Endothelial cell of umbilical vein (primary cell): ENCODE measurements at regions not wholly inside any gene's neighbourhood (a gene's known extent, or its start where the extent isn't known, plus 50 kb on each side); places are given as distances from the start of the nearest gene placed in this dataset.

Experiments used
- BruUV-seq: library from RNA; stranded (reverse); fragments of 400-500 nt; replicated peaks from 2 replicates; lab custom pipeline; 2021; lab: Mats Ljungman, UMichigan
- CTCF ChIA-PET: fragments of 300-600, 350-600 bp; sonication (Branson Sonifier 250); formaldehyde crosslinking; loops from one replicate; lab custom pipeline; 2021; ENCODE audit warnings: antibody characterized with exemption, inconsistent platforms; lab: Charles Lee
- POLR2A ChIA-PET: fragments of 300-600, 350-600 bp; sonication (Branson Sonifier 250); formaldehyde crosslinking; loops from one replicate; lab custom pipeline; 2021; ENCODE audit warnings: antibody characterized with exemption, inconsistent platforms; lab: Charles Lee
- DNase-seq: peaks from one replicate; pipeline ENCODE4 v3.0.0-alpha.2; 2011; ENCODE audit warnings: low read depth, low spot score
- FAIRE-seq: peaks from 2 replicates; lab custom pipeline; 2011; peaks lifted over from hg19 to GRCh38; lab: Jason Lieb, UNC
- H2AFZ ChIP-seq: 2 replicates; pipeline ENCODE4 v1.6.0; 2012; ENCODE audit warnings: low read depth, low read length, control low read depth, inconsistent platforms
- H3K27ac ChIP-seq: 2 replicates; pipeline ENCODE4 v1.5.1; 2011; ENCODE audit warnings: low read depth, mild to moderate bottlenecking, control low read depth, low read length, moderate library complexity; ENCODE audit not compliant: insufficient read depth
- H3K27me3 ChIP-seq, 2 experiments: 2 replicates each; pipeline versions ENCODE4 v1.6.0 to v1.6.1; 2011; ENCODE audit warnings: low read length in 2 of 2, mixed read lengths in 1 of 2; ENCODE audit not compliant: control insufficient read depth in 2 of 2, insufficient read depth in 2 of 2
- H3K36me3 ChIP-seq, 2 experiments: 2 replicates in 1 of 2; 3 replicates in 1 of 2; pipeline ENCODE4 v1.5.1; 2011; ENCODE audit warnings: low read length in 2 of 2, mild to moderate bottlenecking in 1 of 2, moderate library complexity in 1 of 2; ENCODE audit not compliant: control insufficient read depth in 2 of 2, insufficient read depth in 2 of 2; ENCODE audit errors: extremely low read depth in 1 of 2
- H3K4me1 ChIP-seq: 3 replicates; pipeline ENCODE4 v1.5.1; 2011; ENCODE audit warnings: mild to moderate bottlenecking, low read length; ENCODE audit not compliant: control insufficient read depth, insufficient read depth; ENCODE audit errors: extremely low read depth
- H3K4me2 ChIP-seq: 2 replicates; pipeline ENCODE4 v1.6.1; 2011; ENCODE audit warnings: low read length, control low read depth, mixed read lengths; ENCODE audit not compliant: insufficient read depth
- H3K4me3 ChIP-seq, 3 experiments: fragments of 200-600 bp in 1 of 3; sonication (generic), shearing (Covaris generic) in 1 of 3; replicated peaks in 1 of 3; 2 replicates each; pipeline ENCODE4 v1.5.1; 2011 to 2016; ENCODE audit warnings: control low read depth in 3 of 3, low read length in 3 of 3, mild to moderate bottlenecking in 2 of 3, inconsistent platforms in 1 of 3, low read depth in 1 of 3, moderate library complexity in 1 of 3; ENCODE audit not compliant: insufficient read depth in 1 of 3
- H3K79me2 ChIP-seq: 2 replicates; pipeline ENCODE4 v1.6.0; 2012; ENCODE audit warnings: low read length, inconsistent platforms; ENCODE audit not compliant: control insufficient read depth, insufficient read depth
- H3K9ac ChIP-seq: replicated peaks from 2 replicates; pipeline ENCODE3; 2011; ENCODE audit warnings: low read length, control low read depth; ENCODE audit not compliant: insufficient read depth; ENCODE audit errors: extremely low read depth
- H3K9me1 ChIP-seq: replicated peaks from 3 replicates; pipeline ENCODE4 v1.6.0; 2011; ENCODE audit warnings: mild to moderate bottlenecking, low read length; ENCODE audit not compliant: control insufficient read depth, insufficient read depth; ENCODE audit errors: extremely low read depth
- H3K9me3 ChIP-seq: replicated peaks from 2 replicates; pipeline ENCODE4 v1.5.1; 2012; ENCODE audit warnings: low read length, inconsistent platforms; ENCODE audit not compliant: control insufficient read depth, insufficient read depth
- H4K20me1 ChIP-seq: replicated peaks from 2 replicates; pipeline ENCODE3; 2011; ENCODE audit warnings: mild to moderate bottlenecking, low read length; ENCODE audit not compliant: control insufficient read depth, insufficient read depth; ENCODE audit errors: extremely low read depth
- FOS ChIP-seq: IDR thresholded peaks from 2 replicates; pipeline ENCODE4 v1.6.1; 2011; ENCODE audit warnings: mild to moderate bottlenecking, low read length, moderate library complexity, borderline replicate concordance; ENCODE audit not compliant: insufficient read depth
- GATA2 ChIP-seq: IDR thresholded peaks from 2 replicates; pipeline ENCODE4 v1.7.0; 2011; ENCODE audit warnings: low read depth, mild to moderate bottlenecking, moderate library complexity, mixed read lengths, low read length; ENCODE audit not compliant: insufficient read length, insufficient read depth
- JUN ChIP-seq: IDR thresholded peaks from 2 replicates; pipeline ENCODE4 v1.6.1; 2011; ENCODE audit warnings: borderline replicate concordance, low read depth; ENCODE audit not compliant: insufficient read length, insufficient read depth
- MAX ChIP-seq: IDR thresholded peaks from 2 replicates; pipeline ENCODE4 v1.6.1; 2011; ENCODE audit not compliant: insufficient read depth, insufficient read length
- MYC ChIP-seq: IDR thresholded peaks from one replicate; pipeline ENCODE4 v1.6.1; 2011; ENCODE audit warnings: mild to moderate bottlenecking, low read depth, low read length
- POLR2A ChIP-seq: IDR thresholded peaks from 2 replicates; pipeline ENCODE4 v1.6.1; 2012; ENCODE audit warnings: low read depth, mild to moderate bottlenecking, control low read depth, low read length
- dilution Hi-C: fragments of 300-500 bp; cut with MboI; formaldehyde crosslinking; loops from one replicate; pipeline ENCODE4 v1.15.0; 2019; ENCODE audit warnings: low sequenced_read_pairs; ENCODE audit not compliant: extremely low pct_ligation_motif_present
- intact Hi-C: fragments of 100-400 bp; cut with micrococcal nuclease; formaldehyde crosslinking; loops from one replicate; pipeline ENCODE4 v1.10.0; 2022

GRCh38 chr15:45869034-45869668 lies 234.3 kb downstream of the SQOR start:
- Histone ChIP-seq H3K27me3 (no peaks in the 10 kb centered on the region), H3K4me1 (no peaks in the 10 kb centered on the region), H3K4me3 (no peak overlapping the region), H3K9me3 (no peaks in the 10 kb centered on the region), H3K4me2 (no peak overlapping the region), H4K20me1 (no peaks in the 10 kb centered on the region), H3K9ac (no peak overlapping the region), H3K9me1 (no peaks in the 10 kb centered on the region), H3K79me2 (no peaks in the 10 kb centered on the region), H2AFZ (no peak overlapping the region), H3K27ac (no peak overlapping the region), H3K36me3 (no peaks in the 10 kb centered on the region)
- FAIRE-seq (no peak), DNase-seq (no peak)
- POLR2A ChIA-PET, result no interaction called here
- intact Hi-C loops (no loop called here), dilution Hi-C loops (no loop called here)
- CTCF ChIA-PET, result no interaction called here
- no TSS peak for BruUV-seq
- no peak for TF ChIP-seq MYC

- no peak overlapping the region for H2AFZ ChIP-seq
These were observed 236.5 kb downstream of the SQOR start for GRCh38 chr15:45871121-45871855.

More at GRCh38 chr15:45871121-45871855, 236.5 kb downstream of the SQOR start:
- H3K36me3 ChIP-seq, result no peaks in the 10 kb centered on the region
- H3K4me3 ChIP-seq, result no peak overlapping the region
- H3K79me2 ChIP-seq, result no peaks in the 10 kb centered on the region
- no peaks in the 10 kb centered on the region for H4K20me1 ChIP-seq
- DNase-seq (peak; percentile 7), FAIRE-seq (no peak)
- H3K9ac ChIP-seq, result no peak overlapping the region
- H3K27me3 ChIP-seq, result no peaks in the 10 kb centered on the region
- no peaks in the 10 kb centered on the region for H3K9me1 ChIP-seq
- no peak overlapping the region for H3K4me2 ChIP-seq
- dilution Hi-C loops, result no loop called here
- H3K27ac ChIP-seq, result no peak overlapping the region
- ChIA-PET POLR2A (no interaction called here), CTCF (interaction anchor here (0.9 to 1.9 kb wide), 4 partner anchors 9 to 48 kb away, joined by 3 to 5 read pairs (median 4); no protein-coding TSS in a partner anchor)
- intact Hi-C loops, result no loop called here
- BruUV-seq, result no TSS peak
- H3K9me3 ChIP-seq, result no peaks in the 10 kb centered on the region
- no peak for TF ChIP-seq MAX
- no peak for TF ChIP-seq GATA2
- TF ChIP-seq MYC, result no peak
- no peak for TF ChIP-seq FOS
- no peak for TF ChIP-seq JUN
- no peak for TF ChIP-seq POLR2A
- no peaks in the 10 kb centered on the region for H3K4me1 ChIP-seq
